Ammon's horn (tissue), 1 donor: ENCODE measurements at regions not wholly inside any gene's neighbourhood (a gene's known extent, or its start where the extent isn't known, plus 50 kb on each side); places are given as distances from the start of the nearest gene placed in this dataset.
A peak's percentile ranks its signal among the peaks of the same experiment; 100 is the strongest.
"Not testable (repeated sequence)": the region's sequence is repeated elsewhere in the genome, so short reads cannot be mapped to it uniquely, and the experiment has no call there.

ENCODE experiments used
- DNase-seq: peaks from one replicate; pipeline ENCODE4 v3.0.0-alpha.2; 2016; ENCODE audit warnings: low spot score

- DNase-seq: no peak
Observed at GRCh38 chr17:64773386-64773835, 111.3 kb upstream of the SMURF2 start.

- no peak for DNase-seq
Observed at GRCh38 chr17:64772845-64773299, 110.8 kb upstream of the SMURF2 start.

GRCh38 chr17:64771980-64772844, 110.1 kb upstream of the SMURF2 start:
- DNase-seq: no peak

- DNase-seq: no peak
Observed at GRCh38 chr17:64769712-64770111, 107.6 kb upstream of the SMURF2 start.

- DNase-seq: no peak
Observed at GRCh38 chr17:64767269-64767997, 105.3 kb upstream of the SMURF2 start.

GRCh38 chr17:64765191-64765889, 103.2 kb upstream of the SMURF2 start:
- no peak for DNase-seq

- DNase-seq: no peak
Observed at GRCh38 chr17:64750891-64751677, 89.0 kb upstream of the SMURF2 start.

GRCh38 chr17:64750478-64750877, 88.4 kb upstream of the SMURF2 start:
- no peak for DNase-seq

GRCh38 chr17:64749306-64749705, 87.2 kb upstream of the SMURF2 start:
- no peak for DNase-seq

GRCh38 chr17:64747938-64748540, 85.9 kb upstream of the SMURF2 start:
- no peak for DNase-seq

GRCh38 chr17:64742326-64742725, 80.2 kb upstream of the SMURF2 start:
- DNase-seq: no peak

- DNase-seq: not testable (repeated sequence)
Observed at GRCh38 chr17:64741916-64742315, 79.8 kb upstream of the SMURF2 start.

- peak; percentile 64 for DNase-seq
Observed at GRCh38 chr17:64741038-64741641, 79.0 kb upstream of the SMURF2 start.

- peak; percentile 28 for DNase-seq
Observed at GRCh38 chr17:64739316-64740058, 77.4 kb upstream of the SMURF2 start.

- DNase-seq: peak; percentile 21
Observed at GRCh38 chr17:64736804-64737492, 74.8 kb upstream of the SMURF2 start.

- peak; percentile 45 for DNase-seq
Observed at GRCh38 chr17:64732336-64733006, 70.4 kb upstream of the SMURF2 start.

GRCh38 chr17:64730023-64730422, 67.9 kb upstream of the SMURF2 start:
- not testable (repeated sequence) for DNase-seq

- no peak for DNase-seq
Observed at GRCh38 chr17:64729201-64729600, 67.1 kb upstream of the SMURF2 start.
